GM06990 (cell line): ENCODE measurements at regions not wholly inside any gene's neighbourhood (a gene's known extent, or its start where the extent isn't known, plus 50 kb on each side); places are given as distances from the start of the nearest gene placed in this dataset.
"Not testable (repeated sequence)": the region's sequence is repeated elsewhere in the genome, so short reads cannot be mapped to it uniquely, and the experiment has no call there.

Source experiments
- DNase-seq: peaks from one replicate; pipeline ENCODE4 v3.0.0-alpha.2; 2011; ENCODE audit not compliant: insufficient read length; ENCODE audit errors: extremely low read depth
- H3K27me3 ChIP-seq: replicated peaks from 2 replicates; pipeline ENCODE4 v1.6.0; 2011; ENCODE audit warnings: low read length; ENCODE audit not compliant: control insufficient read depth, insufficient read depth
- H3K36me3 ChIP-seq: 2 replicates; pipeline ENCODE4 v1.5.1; 2011; ENCODE audit warnings: low read length; ENCODE audit not compliant: control insufficient read depth, insufficient read depth
- H3K4me3 ChIP-seq: replicated peaks from 2 replicates; pipeline ENCODE4 v1.5.1; 2011; ENCODE audit warnings: low read depth, mild to moderate bottlenecking, control low read depth, low read length
- TF ChIP-seq, protein P1 (sequence below): IDR thresholded peaks from 2 replicates; pipeline ENCODE4 v1.5.1; 2011; ENCODE audit warnings: low read length, control low read depth, mild to moderate bottlenecking, inconsistent platforms; ENCODE audit not compliant: insufficient read depth, poor library complexity, severe bottlenecking

DNA sequence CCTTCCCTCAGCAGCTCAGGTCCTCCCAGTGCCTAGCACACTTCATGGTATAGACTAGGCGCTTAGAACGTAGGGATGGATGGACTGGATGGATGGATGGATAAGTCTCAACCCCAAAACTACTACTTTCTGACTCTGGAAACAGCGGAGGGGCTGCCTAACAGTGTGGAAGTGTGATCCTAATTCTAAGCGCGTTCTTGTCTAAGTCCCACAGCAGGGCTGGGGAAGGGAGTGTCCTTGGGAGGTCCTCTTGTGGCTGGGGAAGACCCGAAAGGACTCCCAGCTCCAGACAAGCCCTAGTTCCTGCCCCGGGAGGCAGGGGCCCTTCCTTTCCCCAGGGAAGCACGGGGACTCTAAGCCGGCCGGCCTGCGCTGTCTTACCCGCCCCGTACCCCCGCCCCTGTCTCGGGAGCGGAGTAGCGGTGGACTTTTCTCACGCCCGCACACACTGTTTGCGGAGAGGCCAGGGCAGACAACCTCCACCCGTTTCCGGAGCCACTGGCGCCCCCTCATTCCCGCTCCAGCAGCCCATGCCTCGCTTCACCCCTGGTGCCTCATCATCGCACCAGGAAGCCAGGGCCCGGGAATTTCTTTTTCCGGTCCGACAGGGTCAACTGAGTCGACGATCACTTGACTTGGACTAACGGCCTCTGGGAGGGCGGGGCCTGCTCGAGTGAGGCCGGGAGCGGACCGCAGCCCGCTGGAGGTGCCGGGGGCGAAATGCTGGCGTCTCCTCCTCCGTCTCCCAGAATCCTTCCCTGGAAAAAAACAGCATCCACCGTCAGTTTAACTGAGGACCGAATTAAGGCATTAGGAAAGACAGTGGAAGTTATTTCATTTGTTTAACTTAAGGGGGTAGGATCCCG is 133.3 kb downstream of the TBC1D2B start:
- TF ChIP-seq, protein P1, sequence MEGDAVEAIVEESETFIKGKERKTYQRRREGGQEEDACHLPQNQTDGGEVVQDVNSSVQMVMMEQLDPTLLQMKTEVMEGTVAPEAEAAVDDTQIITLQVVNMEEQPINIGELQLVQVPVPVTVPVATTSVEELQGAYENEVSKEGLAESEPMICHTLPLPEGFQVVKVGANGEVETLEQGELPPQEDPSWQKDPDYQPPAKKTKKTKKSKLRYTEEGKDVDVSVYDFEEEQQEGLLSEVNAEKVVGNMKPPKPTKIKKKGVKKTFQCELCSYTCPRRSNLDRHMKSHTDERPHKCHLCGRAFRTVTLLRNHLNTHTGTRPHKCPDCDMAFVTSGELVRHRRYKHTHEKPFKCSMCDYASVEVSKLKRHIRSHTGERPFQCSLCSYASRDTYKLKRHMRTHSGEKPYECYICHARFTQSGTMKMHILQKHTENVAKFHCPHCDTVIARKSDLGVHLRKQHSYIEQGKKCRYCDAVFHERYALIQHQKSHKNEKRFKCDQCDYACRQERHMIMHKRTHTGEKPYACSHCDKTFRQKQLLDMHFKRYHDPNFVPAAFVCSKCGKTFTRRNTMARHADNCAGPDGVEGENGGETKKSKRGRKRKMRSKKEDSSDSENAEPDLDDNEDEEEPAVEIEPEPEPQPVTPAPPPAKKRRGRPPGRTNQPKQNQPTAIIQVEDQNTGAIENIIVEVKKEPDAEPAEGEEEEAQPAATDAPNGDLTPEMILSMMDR, result peak; percentile 17
- peak; percentile 65 for DNase-seq
- no peaks in the 10 kb centered on the region for H3K36me3 ChIP-seq

DNA sequence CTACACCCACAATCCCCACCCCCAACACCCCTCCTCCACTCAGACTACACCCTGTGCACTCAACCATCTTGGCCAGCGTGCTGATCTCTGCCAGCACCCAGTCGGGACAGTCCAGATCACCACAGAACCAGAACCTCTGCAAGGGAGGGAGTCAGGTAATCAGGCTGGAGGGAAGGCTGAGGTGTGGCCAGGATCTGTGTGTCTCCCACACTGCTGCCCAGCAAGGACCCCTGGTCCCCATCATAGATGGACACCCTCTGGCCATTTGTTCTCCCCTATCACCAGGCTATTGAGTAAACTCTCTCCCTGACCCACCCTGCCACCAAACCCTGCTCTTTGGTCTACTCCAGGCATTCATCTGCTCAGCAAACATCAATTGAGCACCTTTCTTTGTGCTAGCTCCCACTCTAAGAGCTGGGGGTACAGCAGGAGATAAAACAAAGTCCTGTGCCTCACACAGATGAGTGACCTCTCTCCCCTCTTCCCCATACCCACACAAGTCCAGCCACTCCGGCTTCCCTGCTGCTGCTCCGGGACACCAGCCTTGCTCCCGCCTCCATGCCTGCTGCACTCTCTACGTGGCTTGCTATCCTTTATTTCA is 134.8 kb downstream of the TBC1D2B start:
- no peak for DNase-seq
- no peaks in the 10 kb centered on the region for H3K36me3 ChIP-seq
- TF ChIP-seq, protein P1, result no peak
- no peaks in the 10 kb centered on the region for H3K27me3 ChIP-seq
- no peak overlapping the region for H3K4me3 ChIP-seq

More for the DNA sequence above, 133.3 kb downstream of the TBC1D2B start:
- Histone ChIP-seq H3K27me3 (no peaks in the 10 kb centered on the region), H3K4me3 (peak overlapping the region; percentile 51)

DNA sequence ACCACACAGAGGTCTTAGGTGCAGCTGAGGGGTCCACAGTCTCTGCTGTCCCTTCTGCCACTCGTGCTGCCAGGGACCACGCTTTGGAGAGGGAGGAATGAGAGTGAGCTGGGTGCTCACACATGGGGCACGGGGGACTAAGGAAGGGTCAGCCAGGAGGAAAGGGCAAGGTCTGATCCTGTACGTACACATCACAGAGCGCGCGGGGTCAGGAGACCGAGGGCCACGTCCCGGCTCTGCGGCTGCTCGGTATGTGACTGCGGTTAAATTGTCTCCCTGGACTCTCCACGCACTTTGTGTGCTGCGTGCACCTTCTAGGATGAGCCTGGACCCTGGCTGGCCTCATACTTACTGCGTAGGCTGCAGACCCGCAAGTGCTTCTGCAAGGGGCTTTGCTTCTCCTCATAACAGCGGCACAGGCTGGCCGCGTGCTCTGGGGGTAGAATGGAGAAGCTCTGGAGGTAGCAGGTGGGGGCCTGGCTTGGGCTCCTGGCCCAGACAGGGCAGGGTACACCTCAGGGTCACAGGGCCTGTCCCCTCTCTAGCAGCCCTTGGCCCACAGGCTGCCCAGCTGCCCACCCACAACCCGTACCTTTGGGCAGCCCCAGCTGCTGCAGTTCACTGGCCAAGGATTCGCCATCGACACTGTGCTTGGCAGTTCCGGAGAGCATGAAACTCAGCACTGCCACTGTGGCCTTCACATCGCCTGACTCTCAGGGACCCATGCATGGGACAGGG is 136.3 kb downstream of the TBC1D2B start:
- DNase-seq, H3K36me3 ChIP-seq, H3K27me3 ChIP-seq, H3K4me3 ChIP-seq: not testable (repeated sequence)

- H3K27me3 ChIP-seq, result no peaks in the 10 kb centered on the region
- H3K36me3 ChIP-seq, result no peaks in the 10 kb centered on the region
- no peak overlapping the region for H3K4me3 ChIP-seq
- TF ChIP-seq, protein P1, result no peak
- no peak for DNase-seq
These were observed 137.0 kb downstream of the TBC1D2B start for GRCh38 chr15:77940381-77940947.

GRCh38 chr15:77939851-77940250 is 137.7 kb downstream of the TBC1D2B start:
- Histone ChIP-seq H3K4me3 (no peak overlapping the region), H3K36me3 (no peaks in the 10 kb centered on the region), H3K27me3 (no peaks in the 10 kb centered on the region; the same call in 1 of the 2 replicates)
- TF ChIP-seq, protein P1, result no peak
- DNase-seq, result no peak

DNA sequence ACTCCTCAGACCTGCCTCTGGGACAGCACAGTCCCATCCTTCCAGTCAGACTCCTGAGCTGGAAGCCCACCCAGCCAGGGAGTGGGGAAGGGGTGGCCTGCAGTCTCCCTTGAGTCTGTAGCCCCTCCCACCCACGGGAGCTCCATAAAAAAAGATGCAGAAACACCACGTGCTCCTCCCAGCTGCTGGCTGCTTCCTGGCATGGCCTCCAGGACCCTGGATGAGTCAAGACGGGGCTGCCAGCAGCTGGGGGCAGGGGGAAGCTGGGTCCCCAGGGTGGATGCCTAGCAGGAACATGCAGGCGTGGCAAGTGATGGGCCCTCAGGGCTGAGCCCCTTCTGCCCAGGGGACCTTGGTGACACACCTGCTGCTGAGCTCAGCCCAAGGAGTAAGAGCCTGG is 138.5 kb downstream of the TBC1D2B start:
- H3K4me3 ChIP-seq, H3K36me3 ChIP-seq, DNase-seq, H3K27me3 ChIP-seq: not testable (repeated sequence)

DNA sequence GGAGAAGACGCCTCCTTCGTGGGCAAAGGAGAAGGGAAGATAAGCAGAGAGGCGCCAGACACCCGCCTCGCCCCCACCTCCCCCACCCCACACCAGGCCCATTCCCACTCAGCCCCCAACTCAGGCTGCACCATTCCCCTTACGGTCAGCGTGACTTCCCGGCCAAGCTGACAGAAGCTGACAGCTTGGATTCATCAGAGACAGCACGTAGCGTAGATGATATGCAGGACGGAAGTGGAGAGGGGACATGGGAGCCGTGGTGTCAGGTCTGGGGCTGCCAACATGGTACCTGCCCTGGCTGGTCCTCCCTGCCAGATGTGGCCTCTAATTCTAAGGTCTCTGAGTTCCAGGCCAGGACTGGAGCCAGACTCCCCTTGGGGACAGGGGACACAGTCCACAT is 139.0 kb downstream of the TBC1D2B start:
- DNase-seq, H3K4me3 ChIP-seq, H3K27me3 ChIP-seq, H3K36me3 ChIP-seq: not testable (repeated sequence)

DNA sequence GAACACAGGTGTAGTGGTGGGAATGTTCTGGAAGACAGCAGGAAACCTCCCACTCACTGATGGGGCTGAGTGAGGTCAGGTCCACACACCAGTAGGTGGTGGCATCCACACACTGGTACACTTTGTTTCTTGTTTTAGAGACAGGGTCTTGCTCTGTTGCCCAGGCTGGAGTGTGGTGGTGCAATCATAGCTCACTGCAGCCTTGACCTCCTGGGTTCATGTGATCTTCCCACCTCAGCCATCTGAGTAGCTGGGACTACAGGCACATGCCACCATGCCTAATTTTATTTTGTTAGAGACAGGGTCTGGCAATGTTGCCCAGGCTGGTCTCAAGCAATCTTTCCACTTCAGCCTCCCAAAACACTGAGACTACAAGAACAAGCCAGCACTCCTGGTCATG is 140.9 kb downstream of the TBC1D2B start:
- DNase-seq, H3K36me3 ChIP-seq, H3K4me3 ChIP-seq, H3K27me3 ChIP-seq: not testable (repeated sequence)

- H3K36me3 ChIP-seq, H3K4me3 ChIP-seq, H3K27me3 ChIP-seq, DNase-seq: not testable (repeated sequence)
These were observed 143.0 kb downstream of the TBC1D2B start for GRCh38 chr15:77934516-77934915.
